K562 (cell line): ENCODE measurements at regions not wholly inside any gene's neighbourhood (a gene's known extent, or its start where the extent isn't known, plus 50 kb on each side); places are given as distances from the start of the nearest gene placed in this dataset.

ENCODE experiments used
- EZH2 ChIP-seq: IDR thresholded peaks from 2 replicates; pipeline ENCODE4 v1.6.1; 2012; ENCODE audit warnings: low read depth, mild to moderate bottlenecking, inconsistent platforms, low read length, borderline replicate concordance
- ILK ChIP-seq: fragments of 450-650 bp; IDR thresholded peaks from 2 replicates; pipeline ENCODE4 v1.6.1; 2016; ENCODE audit warnings: missing genetic modification characterization, low read depth, mild to moderate bottlenecking, missing compliant biosample characterization, moderate library complexity, borderline replicate concordance
- PTRF ChIP-seq: fragments of 450-650 bp; IDR thresholded peaks from 2 replicates; pipeline ENCODE4 v1.6.1; 2016; ENCODE audit warnings: mild to moderate bottlenecking, missing genetic modification characterization, missing compliant biosample characterization
- UBTF ChIP-seq, 2 experiments: IDR thresholded peaks; 2 replicates each; pipeline ENCODE4 v1.6.1; 2012; ENCODE audit warnings: improper control_type of control experiment in 2 of 2, low read depth in 2 of 2, low read length in 2 of 2, borderline replicate concordance in 1 of 2
- ZNF384 ChIP-seq: IDR thresholded peaks from 2 replicates; pipeline ENCODE4 v1.6.1; 2012; ENCODE audit warnings: low read depth, low read length, improper control_type of control experiment
- TF ChIP-seq, protein P1 (sequence below): fragments of 450-650 bp; IDR thresholded peaks from 2 replicates; pipeline ENCODE4 v1.6.1; 2016; ENCODE audit warnings: low read depth, mild to moderate bottlenecking, moderate library complexity

- TF ChIP-seq PTRF (tag) (no peak), ILK (no peak), EZH2 (no peak), UBTF (IDR thresholded peaks at IDR 0.05; ENCODE audit: borderline replicate concordance in 1 of 2, low read depth in 2 of 2, low read length in 2 of 2) (no peak), ZNF384 (no peak)
- TF ChIP-seq, protein P1, sequence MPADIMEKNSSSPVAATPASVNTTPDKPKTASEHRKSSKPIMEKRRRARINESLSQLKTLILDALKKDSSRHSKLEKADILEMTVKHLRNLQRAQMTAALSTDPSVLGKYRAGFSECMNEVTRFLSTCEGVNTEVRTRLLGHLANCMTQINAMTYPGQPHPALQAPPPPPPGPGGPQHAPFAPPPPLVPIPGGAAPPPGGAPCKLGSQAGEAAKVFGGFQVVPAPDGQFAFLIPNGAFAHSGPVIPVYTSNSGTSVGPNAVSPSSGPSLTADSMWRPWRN: no peak
Observed at GRCh38 chr14:39673270-39673711, 241.1 kb upstream of the FBXO33 start.
